Psoas muscle (tissue), 7 donors: ENCODE measurements at regions not wholly inside any gene's neighbourhood (a gene's known extent, or its start where the extent isn't known, plus 50 kb on each side); places are given as distances from the start of the nearest gene placed in this dataset.

ENCODE experiments used
- ATAC-seq, 4 donors: fragments of 200-7000 bp; cut with Tn5 transposase; one replicate each; pipeline ENCODE4 v1.9.1; 2020; ENCODE audit warnings: moderate library complexity in 3 of 4, mild to moderate bottlenecking in 2 of 4
- DNase-seq, 2 donors: peaks; one replicate each; pipeline ENCODE4 v3.0.0-alpha.2; 2020
- H3K27ac ChIP-seq: fragments of 200-600 bp; one replicate; pipeline ENCODE4 v1.8.0; 2022
- H3K27me3 ChIP-seq, 3 donors: fragments of 200-600 bp in 1 of 3; one replicate each; pipeline versions ENCODE4 v1.6.1 to v1.8.0; 2013 to 2022; ENCODE audit warnings: low read length in 2 of 3, mild to moderate bottlenecking in 2 of 3, moderate library complexity in 1 of 3; ENCODE audit not compliant: insufficient read depth in 3 of 3
- H3K36me3 ChIP-seq, 2 donors: fragments of 200-600 bp in 1 of 2; one replicate each; pipeline versions ENCODE4 v1.6.1 to v1.8.0; 2013 to 2022; ENCODE audit warnings: low read depth in 1 of 2, mild to moderate bottlenecking in 1 of 2, moderate library complexity in 1 of 2; ENCODE audit not compliant: insufficient read depth in 1 of 2
- H3K4me1 ChIP-seq: fragments of 200-600 bp; one replicate; pipeline ENCODE4 v1.8.0; 2022
- H3K4me3 ChIP-seq: fragments of 200-600 bp; one replicate; pipeline ENCODE4 v1.8.0; 2022; ENCODE audit warnings: mild to moderate bottlenecking
- H3K9me3 ChIP-seq: fragments of 200-600 bp; one replicate; pipeline ENCODE4 v1.8.0; 2022
- CTCF ChIP-seq: fragments of 200-600 bp; IDR thresholded peaks from one replicate; pipeline ENCODE4 v1.8.0; 2022; ENCODE audit warnings: antibody characterized with exemption
- WGBS, 3 donors: extraction: QIAGEN DNeasy Blood & Tissue Kit; methylation state at CpG; one replicate each; pipeline versions ENCODE4 v1.1.6 to v1.1.7; 2013; 5-methylcytosine and 5-hydroxymethylcytosine counted together
- intact Hi-C, 2 donors: fragments of 100-400 bp; cut with DNase I; formaldehyde crosslinking; loops; one replicate each; pipeline versions ENCODE4 v1.11.0 to v1.14.2; 2022
- donor health status: healthy with polysubstance abuse.
- donor health status: DM: no; HTN: no; CAD: no; lungs with moderate emphysema.
- donor health status: Bipolar disorder and iron deficiency.
- donor health status: healthy.
- donor health status: DM: yes; HTN: yes; CAD: no.
- donor health status: DM: no; HTN: no; CAD: no.
- donor health status: DM: yes; HTN: yes; CAD: no.

GRCh38 chr7:68313806-68314205 is 1284.5 kb upstream of the AUTS2 start:
- Histone ChIP-seq H3K27ac (no peak overlapping the region), H3K36me3 (no peaks in the 10 kb centered on the region), H3K4me1 (peaks cover 4% of the 10 kb centered on the region), H3K9me3 (no peaks in the 10 kb centered on the region), H3K4me3 (no peak overlapping the region), H3K27me3 (no peaks in the 10 kb centered on the region)
- ATAC-seq (no peak), DNase-seq (no peak)
- 61 to 75% (median 68%) methylated on average over 4 of the region's 4 CpGs for WGBS, 3 donors
- intact Hi-C loops = no loop called here
- no peak for TF ChIP-seq CTCF

- H3K27ac ChIP-seq = no peak overlapping the region
- H3K27me3 ChIP-seq = no peaks in the 10 kb centered on the region
- TF ChIP-seq CTCF = no peak
- H3K4me1 ChIP-seq = peaks cover 8% of the 10 kb centered on the region
- no peaks in the 10 kb centered on the region for H3K36me3 ChIP-seq
- no peak overlapping the region for H3K4me3 ChIP-seq
- ATAC-seq (peak in 1 of 4 donors; percentile 38), DNase-seq (no peak)
- WGBS, 3 donors = 22 to 39% (median 29%) methylated on average over 8 of the region's 8 CpGs
- no peaks in the 10 kb centered on the region for H3K9me3 ChIP-seq
- intact Hi-C loops = no loop called here
Measured at GRCh38 chr7:68314208-68314607, 1284.1 kb upstream of the AUTS2 start.

GRCh38 chr7:68317476-68317875 is 1280.8 kb upstream of the AUTS2 start:
- no peak for TF ChIP-seq CTCF
- no peaks in the 10 kb centered on the region for H3K27me3 ChIP-seq
- WGBS, 3 donors = 91 to 96% (median 93%) methylated on average over 3 of the region's 3 CpGs
- peaks cover 27% of the 10 kb centered on the region for H3K4me1 ChIP-seq
- H3K36me3 ChIP-seq = no peaks in the 10 kb centered on the region
- intact Hi-C loops = no loop called here
- ATAC-seq (no peak), DNase-seq (no peak)
- no peak overlapping the region for H3K4me3 ChIP-seq
- H3K27ac ChIP-seq = no peak overlapping the region
- H3K9me3 ChIP-seq = no peaks in the 10 kb centered on the region

GRCh38 chr7:68319061-68319460 is 1279.2 kb upstream of the AUTS2 start:
- H3K27ac ChIP-seq = no peak overlapping the region
- H3K36me3 ChIP-seq = no peaks in the 10 kb centered on the region
- no peaks in the 10 kb centered on the region for H3K9me3 ChIP-seq
- ATAC-seq (no peak), DNase-seq (no peak)
- H3K27me3 ChIP-seq = no peaks in the 10 kb centered on the region
- peaks cover 32% of the 10 kb centered on the region for H3K4me1 ChIP-seq
- no peak overlapping the region for H3K4me3 ChIP-seq
- intact Hi-C loops = no loop called here
- TF ChIP-seq CTCF = no peak

GRCh38 chr7:68321076-68321639 is 1277.1 kb upstream of the AUTS2 start:
- peak; percentile 97 to 98 (median 98) for ATAC-seq
- H3K4me3 ChIP-seq = peak overlapping the region; percentile 4
- no peaks in the 10 kb centered on the region for H3K9me3 ChIP-seq
- DNase-seq = peak; percentile 50 to 81
- TF ChIP-seq CTCF = no peak
- peaks cover 32% of the 10 kb centered on the region for H3K4me1 ChIP-seq
- peak overlapping the region; percentile 69 for H3K27ac ChIP-seq
- intact Hi-C loops = no loop called here
- WGBS, 3 donors = 1 to 7% (median 4%) methylated on average over 4 of the region's 4 CpGs
- H3K27me3 ChIP-seq = no peaks in the 10 kb centered on the region
- no peaks in the 10 kb centered on the region for H3K36me3 ChIP-seq
